B cell (primary cell): ENCODE measurements at regions not wholly inside any gene's neighbourhood (a gene's known extent, or its start where the extent isn't known, plus 50 kb on each side); places are given as distances from the start of the nearest gene placed in this dataset.

Source experiments
- CTCF ChIP-seq: fragments of 200-600 bp; IDR thresholded peaks from one replicate; pipeline ENCODE4 v1.8.0; 2022; ENCODE audit warnings: antibody characterized with exemption, mild to moderate bottlenecking
- EZH2 ChIP-seq: IDR thresholded peaks from 2 replicates; pipeline ENCODE4 v1.6.1; 2012; ENCODE audit warnings: borderline replicate concordance, low read depth, mild to moderate bottlenecking, moderate library complexity, low read length; ENCODE audit not compliant: insufficient read depth, poor library complexity, severe bottlenecking

GRCh38 chr21:26389971-26390641 lies 183.0 kb downstream of the CYYR1 start:
- TF ChIP-seq CTCF: no peak
- TF ChIP-seq EZH2: no peak
